A673 (cell line): ENCODE measurements at regions not wholly inside any gene's neighbourhood (a gene's known extent, or its start where the extent isn't known, plus 50 kb on each side); places are given as distances from the start of the nearest gene placed in this dataset.

Experiments used
- CTCF ChIP-seq: fragments of 300-800, 200-600 bp; sonication (generic); conservative IDR thresholded peaks from 2 replicates; pipeline ENCODE4 v1.5.1; 2017; ENCODE audit warnings: low read depth, mild to moderate bottlenecking, antibody characterized with exemption, low read length, moderate library complexity, mixed read lengths
- EZH2 ChIP-seq: fragments of 200-600 bp; sonication (generic); IDR thresholded peaks from 2 replicates; pipeline ENCODE4 v1.6.1; 2017; ENCODE audit warnings: borderline replicate concordance, low read depth, mild to moderate bottlenecking, mixed read lengths, antibody characterized with exemption, low read length; ENCODE audit not compliant: poor library complexity, severe bottlenecking

- TF ChIP-seq CTCF (no peak), EZH2 (no peak)
Observed at GRCh38 chr5:110257971-110258370, 468.5 kb downstream of the TMEM232 start.
